ENCODE measurements at regions not wholly inside any gene's neighbourhood (a gene's known extent, or its start where the extent isn't known, plus 50 kb on each side); places are given as distances from the start of the nearest gene placed in this dataset.
"Not testable (repeated sequence)": the region's sequence is repeated elsewhere in the genome, so short reads cannot be mapped to it uniquely, and the experiment has no call there.

GRCh38 chr3:713006-713621 is 379.7 kb upstream of the CNTN6 start:
- H3K9me3 ChIP-seq = no peaks in the 10 kb centered on the region
- no peak overlapping the region for H3K4me3 ChIP-seq
- no peak for DNase-seq
- no peaks in the 10 kb centered on the region for H3K27me3 ChIP-seq
- H3K36me3 ChIP-seq = no peaks in the 10 kb centered on the region

GRCh38 chr3:713947-714620 is 378.7 kb upstream of the CNTN6 start:
- H3K36me3 ChIP-seq = no peaks in the 10 kb centered on the region
- no peaks in the 10 kb centered on the region for H3K27me3 ChIP-seq
- no peaks in the 10 kb centered on the region for H3K9me3 ChIP-seq
- no peak for DNase-seq
- H3K4me3 ChIP-seq = no peak overlapping the region

GRCh38 chr3:721086-721485 is 371.7 kb upstream of the CNTN6 start:
- no peak overlapping the region for H3K4me3 ChIP-seq
- DNase-seq = no peak
- H3K9me3 ChIP-seq = no peaks in the 10 kb centered on the region
- H3K36me3 ChIP-seq = no peaks in the 10 kb centered on the region
- no peaks in the 10 kb centered on the region for H3K27me3 ChIP-seq

- H3K9me3 ChIP-seq = no peaks in the 10 kb centered on the region
Measured at GRCh38 chr3:732326-732928, 360.4 kb upstream of the CNTN6 start.

GRCh38 chr3:733313-733712 is 359.5 kb upstream of the CNTN6 start:
- Histone ChIP-seq H3K27me3 (no peaks in the 10 kb centered on the region), H3K36me3 (no peaks in the 10 kb centered on the region), H3K4me3 (no peak overlapping the region), H3K9me3 (no peaks in the 10 kb centered on the region)
- DNase-seq = no peak

More at GRCh38 chr3:732326-732928, 360.4 kb upstream of the CNTN6 start:
- H3K27me3 ChIP-seq = no peaks in the 10 kb centered on the region
- H3K36me3 ChIP-seq = no peaks in the 10 kb centered on the region
- H3K4me3 ChIP-seq = no peak overlapping the region
- DNase-seq = no peak

- Histone ChIP-seq H3K27me3 (no peaks in the 10 kb centered on the region), H3K4me3 (no peak overlapping the region), H3K9me3 (no peaks in the 10 kb centered on the region), H3K36me3 (no peaks in the 10 kb centered on the region)
- no peak for DNase-seq
Measured at GRCh38 chr3:757711-758110, 335.1 kb upstream of the CNTN6 start.

- no peaks in the 10 kb centered on the region for H3K36me3 ChIP-seq
- H3K27me3 ChIP-seq = no peaks in the 10 kb centered on the region
- no peak overlapping the region for H3K4me3 ChIP-seq
- no peak for DNase-seq
- no peaks in the 10 kb centered on the region for H3K9me3 ChIP-seq
Measured at GRCh38 chr3:759106-759505, 333.7 kb upstream of the CNTN6 start.

GRCh38 chr3:773433-773832 is 319.4 kb upstream of the CNTN6 start:
- H3K4me3 ChIP-seq, H3K36me3 ChIP-seq, H3K27me3 ChIP-seq, DNase-seq, H3K9me3 ChIP-seq: not testable (repeated sequence)

GRCh38 chr3:775178-775880 is 317.5 kb upstream of the CNTN6 start:
- H3K9me3 ChIP-seq = no peaks in the 10 kb centered on the region
- no peak for DNase-seq
- H3K36me3 ChIP-seq = no peaks in the 10 kb centered on the region
- no peaks in the 10 kb centered on the region for H3K27me3 ChIP-seq
- H3K4me3 ChIP-seq = no peak overlapping the region

GRCh38 chr3:780505-780904 is 312.3 kb upstream of the CNTN6 start:
- Histone ChIP-seq H3K27me3 (no peaks in the 10 kb centered on the region), H3K36me3 (no peaks in the 10 kb centered on the region), H3K9me3 (no peaks in the 10 kb centered on the region), H3K4me3 (no peak overlapping the region)
- DNase-seq = no peak

GRCh38 chr3:791442-791841 is 301.4 kb upstream of the CNTN6 start:
- DNase-seq = no peak
- H3K36me3 ChIP-seq = no peaks in the 10 kb centered on the region
- no peak overlapping the region for H3K4me3 ChIP-seq
- H3K9me3 ChIP-seq = no peaks in the 10 kb centered on the region
- no peaks in the 10 kb centered on the region for H3K27me3 ChIP-seq

GRCh38 chr3:792630-793029 is 300.2 kb upstream of the CNTN6 start:
- no peaks in the 10 kb centered on the region for H3K9me3 ChIP-seq
- DNase-seq = no peak
- H3K4me3 ChIP-seq = no peak overlapping the region
- no peaks in the 10 kb centered on the region for H3K36me3 ChIP-seq
- no peaks in the 10 kb centered on the region for H3K27me3 ChIP-seq

GRCh38 chr3:804211-804610 is 288.6 kb upstream of the CNTN6 start:
- Histone ChIP-seq H3K27me3 (no peaks in the 10 kb centered on the region), H3K36me3 (no peaks in the 10 kb centered on the region), H3K9me3 (no peaks in the 10 kb centered on the region), H3K4me3 (no peak overlapping the region)
- no peak for DNase-seq

GRCh38 chr3:805326-805725 is 287.5 kb upstream of the CNTN6 start:
- DNase-seq = no peak
- H3K4me3 ChIP-seq = no peak overlapping the region
- no peaks in the 10 kb centered on the region for H3K36me3 ChIP-seq
- H3K9me3 ChIP-seq = no peaks in the 10 kb centered on the region
- no peaks in the 10 kb centered on the region for H3K27me3 ChIP-seq

- H3K4me3 ChIP-seq = no peak overlapping the region
- no peaks in the 10 kb centered on the region for H3K36me3 ChIP-seq
- no peaks in the 10 kb centered on the region for H3K27me3 ChIP-seq
- DNase-seq = no peak
- no peaks in the 10 kb centered on the region for H3K9me3 ChIP-seq
Measured at GRCh38 chr3:806006-806405, 286.8 kb upstream of the CNTN6 start.

- no peaks in the 10 kb centered on the region for H3K27me3 ChIP-seq
- no peaks in the 10 kb centered on the region for H3K36me3 ChIP-seq
- no peaks in the 10 kb centered on the region for H3K9me3 ChIP-seq
- no peak overlapping the region for H3K4me3 ChIP-seq
- DNase-seq = no peak
Measured at GRCh38 chr3:816605-817004, 276.2 kb upstream of the CNTN6 start.

- no peak for DNase-seq
- Histone ChIP-seq H3K4me3 (no peak overlapping the region), H3K36me3 (no peaks in the 10 kb centered on the region)
Measured at GRCh38 chr3:834679-835078, 258.1 kb upstream of the CNTN6 start.

More at GRCh38 chr3:834679-835078, 258.1 kb upstream of the CNTN6 start:
- Histone ChIP-seq H3K27me3 (no peaks in the 10 kb centered on the region), H3K9me3 (no peaks in the 10 kb centered on the region)
